C4-2B (cell line): ENCODE measurements at regions not wholly inside any gene's neighbourhood (a gene's known extent, or its start where the extent isn't known, plus 50 kb on each side); places are given as distances from the start of the nearest gene placed in this dataset.
"Not testable (repeated sequence)": the region's sequence is repeated elsewhere in the genome, so short reads cannot be mapped to it uniquely, and the experiment has no call there.

Experiments
- H3K27ac ChIP-seq: fragments of 450-650 bp; 2 replicates; pipeline ENCODE4 v1.5.1; 2017
- ZFX ChIP-seq: fragments of 450-650 bp; IDR thresholded peaks from 2 replicates; pipeline ENCODE4 v1.6.1; 2017
- TF ChIP-seq, protein P1 (sequence below): fragments of 450-650 bp; conservative IDR thresholded peaks from 2 replicates; pipeline ENCODE4 v1.5.1; 2017; ENCODE audit warnings: mild to moderate bottlenecking

GRCh38 chr2:100747996-100748615 lies 71.8 kb upstream of the NPAS2 start:
- TF ChIP-seq, protein P1, sequence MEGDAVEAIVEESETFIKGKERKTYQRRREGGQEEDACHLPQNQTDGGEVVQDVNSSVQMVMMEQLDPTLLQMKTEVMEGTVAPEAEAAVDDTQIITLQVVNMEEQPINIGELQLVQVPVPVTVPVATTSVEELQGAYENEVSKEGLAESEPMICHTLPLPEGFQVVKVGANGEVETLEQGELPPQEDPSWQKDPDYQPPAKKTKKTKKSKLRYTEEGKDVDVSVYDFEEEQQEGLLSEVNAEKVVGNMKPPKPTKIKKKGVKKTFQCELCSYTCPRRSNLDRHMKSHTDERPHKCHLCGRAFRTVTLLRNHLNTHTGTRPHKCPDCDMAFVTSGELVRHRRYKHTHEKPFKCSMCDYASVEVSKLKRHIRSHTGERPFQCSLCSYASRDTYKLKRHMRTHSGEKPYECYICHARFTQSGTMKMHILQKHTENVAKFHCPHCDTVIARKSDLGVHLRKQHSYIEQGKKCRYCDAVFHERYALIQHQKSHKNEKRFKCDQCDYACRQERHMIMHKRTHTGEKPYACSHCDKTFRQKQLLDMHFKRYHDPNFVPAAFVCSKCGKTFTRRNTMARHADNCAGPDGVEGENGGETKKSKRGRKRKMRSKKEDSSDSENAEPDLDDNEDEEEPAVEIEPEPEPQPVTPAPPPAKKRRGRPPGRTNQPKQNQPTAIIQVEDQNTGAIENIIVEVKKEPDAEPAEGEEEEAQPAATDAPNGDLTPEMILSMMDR = no peak
- TF ChIP-seq ZFX = no peak

DNA sequence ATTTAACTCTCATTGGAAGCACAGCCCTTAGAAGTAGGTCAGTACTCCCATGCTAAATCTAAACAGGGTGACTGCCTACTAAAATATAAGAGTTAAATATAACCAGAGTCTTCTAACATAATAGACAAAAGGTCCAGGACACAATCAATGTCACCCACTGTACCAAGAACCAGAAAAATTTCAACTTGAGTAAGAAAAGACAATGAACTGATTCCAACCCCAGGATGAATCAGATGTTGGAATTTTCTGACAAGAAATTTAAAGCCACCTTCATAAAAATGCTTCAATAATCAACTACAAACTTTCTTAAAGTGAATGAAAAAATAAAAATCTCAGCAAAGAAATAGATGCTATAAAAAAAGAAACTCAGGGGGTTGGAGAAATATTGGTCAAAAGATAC lies 71.3 kb upstream of the NPAS2 start:
- TF ChIP-seq, protein P1 = no peak
- TF ChIP-seq ZFX = no peak
- no peak overlapping the region for H3K27ac ChIP-seq

More at GRCh38 chr2:100747996-100748615, 71.8 kb upstream of the NPAS2 start:
- no peak overlapping the region for H3K27ac ChIP-seq

GRCh38 chr2:100749771-100750542 lies 70.0 kb upstream of the NPAS2 start:
- TF ChIP-seq ZFX = no peak
- TF ChIP-seq, protein P1 = no peak
- H3K27ac ChIP-seq = no peak overlapping the region

GRCh38 chr2:100751871-100752625 lies 67.9 kb upstream of the NPAS2 start:
- H3K27ac ChIP-seq = not testable (repeated sequence)

- no peak for TF ChIP-seq ZFX
- TF ChIP-seq, protein P1 = no peak
- no peak overlapping the region for H3K27ac ChIP-seq
Observed at GRCh38 chr2:100752628-100753333, 67.2 kb upstream of the NPAS2 start.

DNA sequence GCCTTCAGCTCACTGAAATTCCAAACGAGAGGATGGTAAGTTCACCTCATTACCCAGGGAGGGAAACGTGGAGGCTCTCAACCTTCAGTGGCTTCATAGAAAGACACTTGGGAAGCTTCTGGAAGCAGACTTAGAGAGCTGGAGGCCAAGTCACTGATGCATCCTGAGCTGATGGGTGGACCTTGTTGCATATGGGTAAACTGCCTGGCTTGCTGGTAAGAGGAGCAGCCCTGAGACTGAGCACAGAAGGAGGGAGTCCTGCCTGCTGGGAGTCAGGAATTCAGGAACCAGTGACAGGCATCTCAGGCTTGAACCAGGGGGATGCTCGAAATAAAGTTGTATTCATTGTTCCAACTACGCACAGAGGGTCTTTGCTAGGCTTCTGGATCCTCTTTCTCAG lies 66.5 kb upstream of the NPAS2 start:
- no peak overlapping the region for H3K27ac ChIP-seq
- TF ChIP-seq, protein P1 = no peak
- no peak for TF ChIP-seq ZFX

GRCh38 chr2:100753881-100754280 lies 66.1 kb upstream of the NPAS2 start:
- H3K27ac ChIP-seq = no peak overlapping the region

More at GRCh38 chr2:100753881-100754280, 66.1 kb upstream of the NPAS2 start:
- TF ChIP-seq, protein P1 = no peak
- no peak for TF ChIP-seq ZFX
